ENCODE measurements at regions not wholly inside any gene's neighbourhood (a gene's known extent, or its start where the extent isn't known, plus 50 kb on each side); places are given as distances from the start of the nearest gene placed in this dataset.

DNA sequence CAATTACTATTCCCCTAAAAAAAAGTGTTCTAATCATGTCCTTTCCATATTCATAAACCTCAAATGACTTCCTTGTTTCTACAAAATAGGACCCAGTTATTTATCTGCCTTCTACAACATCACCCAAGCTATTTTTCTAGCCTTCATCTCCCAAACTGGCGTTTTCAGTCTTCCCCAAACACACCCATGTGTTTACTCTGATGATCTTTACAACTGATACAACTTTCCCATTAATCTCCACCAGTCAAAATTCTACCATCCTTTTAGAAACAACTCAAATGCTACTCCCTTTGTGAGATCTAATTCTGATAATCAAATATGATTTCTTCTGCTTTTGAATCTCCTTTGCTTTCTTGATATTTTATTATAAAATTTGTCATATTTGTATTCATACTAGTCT lies 114.5 kb downstream of the DUSP6 start:
- no peak overlapping the region for H2AFZ ChIP-seq (ENCODE audit: control insufficient read depth, low read length)
- no peak for TF ChIP-seq EZH2 (IDR thresholded peaks at IDR 0.05; ENCODE audit: low read length)
- TF ChIP-seq, protein P1, sequence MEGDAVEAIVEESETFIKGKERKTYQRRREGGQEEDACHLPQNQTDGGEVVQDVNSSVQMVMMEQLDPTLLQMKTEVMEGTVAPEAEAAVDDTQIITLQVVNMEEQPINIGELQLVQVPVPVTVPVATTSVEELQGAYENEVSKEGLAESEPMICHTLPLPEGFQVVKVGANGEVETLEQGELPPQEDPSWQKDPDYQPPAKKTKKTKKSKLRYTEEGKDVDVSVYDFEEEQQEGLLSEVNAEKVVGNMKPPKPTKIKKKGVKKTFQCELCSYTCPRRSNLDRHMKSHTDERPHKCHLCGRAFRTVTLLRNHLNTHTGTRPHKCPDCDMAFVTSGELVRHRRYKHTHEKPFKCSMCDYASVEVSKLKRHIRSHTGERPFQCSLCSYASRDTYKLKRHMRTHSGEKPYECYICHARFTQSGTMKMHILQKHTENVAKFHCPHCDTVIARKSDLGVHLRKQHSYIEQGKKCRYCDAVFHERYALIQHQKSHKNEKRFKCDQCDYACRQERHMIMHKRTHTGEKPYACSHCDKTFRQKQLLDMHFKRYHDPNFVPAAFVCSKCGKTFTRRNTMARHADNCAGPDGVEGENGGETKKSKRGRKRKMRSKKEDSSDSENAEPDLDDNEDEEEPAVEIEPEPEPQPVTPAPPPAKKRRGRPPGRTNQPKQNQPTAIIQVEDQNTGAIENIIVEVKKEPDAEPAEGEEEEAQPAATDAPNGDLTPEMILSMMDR (optimal IDR thresholded peaks at IDR 0.05 in 1 of 3, IDR thresholded peaks at IDR 0.05 in 1 of 3, conservative IDR thresholded peaks at IDR 0.05 in 1 of 3; ENCODE audit: extremely low read depth in 1 of 3, insufficient read depth in 2 of 3, low read length in 3 of 3): no peak
- H3K79me2 ChIP-seq (ENCODE audit: control insufficient read depth, insufficient read depth, low read length): no peaks in the 10 kb centered on the region
- no peaks in the 10 kb centered on the region for H3K9me3 ChIP-seq (ENCODE audit: control insufficient read depth, low read depth, low read length)
- H3K36me3 ChIP-seq (ENCODE audit: control insufficient read depth in 2 of 2, extremely low read depth in 1 of 2, insufficient read depth in 2 of 2, low read length in 2 of 2): no peaks in the 10 kb centered on the region
- peak; percentile 55 for FAIRE-seq
- DNase-seq (ENCODE audit: low read depth, low spot score): no peak
- H3K9me1 ChIP-seq (ENCODE audit: control insufficient read depth, extremely low read depth, insufficient read depth, low read length): no peaks in the 10 kb centered on the region
- H3K4me1 ChIP-seq (ENCODE audit: control insufficient read depth, extremely low read depth, insufficient read depth, low read length): peaks cover 25% of the 10 kb centered on the region
- H3K9ac ChIP-seq (ENCODE audit: control insufficient read depth, extremely low read depth, insufficient read depth, low read length): no peak overlapping the region
- H3K27me3 ChIP-seq (ENCODE audit: control insufficient read depth, extremely low read depth, insufficient read depth, low read length): no peaks in the 10 kb centered on the region
- dilution Hi-C loops (cut with MboI; ENCODE audit: extremely low pct_ligation_motif_present, low sequenced_read_pairs): no loop called here
- H4K20me1 ChIP-seq (ENCODE audit: control insufficient read depth, extremely low read depth, insufficient read depth, low read length): no peaks in the 10 kb centered on the region
- H3K27ac ChIP-seq (ENCODE audit: control insufficient read depth, insufficient read depth, low read length): no peak overlapping the region
- no peak overlapping the region for H3K4me2 ChIP-seq (ENCODE audit: control insufficient read depth, extremely low read depth, insufficient read depth, low read depth, low read length)
- no peak overlapping the region for H3K4me3 ChIP-seq (ENCODE audit: control insufficient read depth in 2 of 3, extremely low read depth in 1 of 3, insufficient read depth in 2 of 3, low read depth in 1 of 3, low read length in 3 of 3)

- Histone ChIP-seq H3K9me3 (ENCODE audit: control insufficient read depth, low read depth, low read length) (no peaks in the 10 kb centered on the region), H3K4me2 (ENCODE audit: control insufficient read depth, extremely low read depth, insufficient read depth, low read depth, low read length) (peak overlapping the region; percentile 44), H3K4me1 (ENCODE audit: control insufficient read depth, extremely low read depth, insufficient read depth, low read length) (peaks cover 25% of the 10 kb centered on the region), H3K9me1 (ENCODE audit: control insufficient read depth, extremely low read depth, insufficient read depth, low read length) (no peaks in the 10 kb centered on the region), H2AFZ (ENCODE audit: control insufficient read depth, low read length) (peak overlapping the region; percentile 15), H4K20me1 (ENCODE audit: control insufficient read depth, extremely low read depth, insufficient read depth, low read length) (no peaks in the 10 kb centered on the region), H3K27me3 (ENCODE audit: control insufficient read depth, extremely low read depth, insufficient read depth, low read length) (no peaks in the 10 kb centered on the region), H3K9ac (ENCODE audit: control insufficient read depth, extremely low read depth, insufficient read depth, low read length) (no peak overlapping the region), H3K4me3 (ENCODE audit: control insufficient read depth in 2 of 3, extremely low read depth in 1 of 3, insufficient read depth in 2 of 3, low read depth in 1 of 3, low read length in 3 of 3) (peak overlapping the region in 2 of 3 experiments; percentile 16 to 22), H3K36me3 (ENCODE audit: control insufficient read depth in 2 of 2, extremely low read depth in 1 of 2, insufficient read depth in 2 of 2, low read length in 2 of 2) (no peaks in the 10 kb centered on the region), H3K79me2 (ENCODE audit: control insufficient read depth, insufficient read depth, low read length) (no peaks in the 10 kb centered on the region), H3K27ac (ENCODE audit: control insufficient read depth, insufficient read depth, low read length) (peak overlapping the region; percentile 42)
- FAIRE-seq (peak; percentile 94), DNase-seq (ENCODE audit: low read depth, low spot score) (no peak)
- TF ChIP-seq EZH2 (IDR thresholded peaks at IDR 0.05; ENCODE audit: low read length): no peak
- TF ChIP-seq, protein P1 (optimal IDR thresholded peaks at IDR 0.05 in 1 of 3, IDR thresholded peaks at IDR 0.05 in 1 of 3, conservative IDR thresholded peaks at IDR 0.05 in 1 of 3; ENCODE audit: extremely low read depth in 1 of 3, insufficient read depth in 2 of 3, low read length in 3 of 3): no peak
- dilution Hi-C loops (cut with MboI; ENCODE audit: extremely low pct_ligation_motif_present, low sequenced_read_pairs): no loop called here
Measured at GRCh38 chr12:89236748-89237383, 115.4 kb downstream of the DUSP6 start.
